H9 (cell line): ENCODE measurements at regions not wholly inside any gene's neighbourhood (a gene's known extent, or its start where the extent isn't known, plus 50 kb on each side); places are given as distances from the start of the nearest gene placed in this dataset.

ENCODE experiments used
- DNase-seq: peaks from one replicate; pipeline ENCODE4 v3.0.0-alpha.2; 2017
- H2AFZ ChIP-seq: one replicate; pipeline ENCODE4 v1.6.1; 2013; ENCODE audit warnings: mild to moderate bottlenecking, low read length, control low read depth, moderate library complexity
- H2AK5ac ChIP-seq: 2 replicates; pipeline ENCODE4 v1.6.1; 2013; ENCODE audit warnings: low read length, control low read depth, mixed read lengths; ENCODE audit not compliant: insufficient read length
- H2BK120ac ChIP-seq: one replicate; pipeline ENCODE4 v1.6.1; 2013; ENCODE audit warnings: low read depth, mild to moderate bottlenecking, low read length, control low read depth, inconsistent platforms; ENCODE audit not compliant: poor library complexity, severe bottlenecking
- H2BK12ac ChIP-seq: 2 replicates; pipeline ENCODE4 v1.6.1; 2013; ENCODE audit warnings: low read length, control low read depth, mixed read lengths, low read depth; ENCODE audit not compliant: insufficient read length
- H2BK15ac ChIP-seq: 2 replicates; pipeline ENCODE4 v1.6.1; 2013; ENCODE audit warnings: low read depth, low read length, control low read depth
- H2BK20ac ChIP-seq: one replicate; pipeline ENCODE4 v1.6.1; 2013; ENCODE audit warnings: low read depth, mild to moderate bottlenecking, low read length, control low read depth, inconsistent platforms; ENCODE audit not compliant: poor library complexity, severe bottlenecking
- H2BK5ac ChIP-seq: 2 replicates; pipeline ENCODE4 v1.6.1; 2013; ENCODE audit warnings: low read length, control low read depth, mixed read lengths; ENCODE audit not compliant: insufficient read length
- H3K14ac ChIP-seq: 2 replicates; pipeline ENCODE4 v1.6.1; 2013; ENCODE audit warnings: low read length, control low read depth; ENCODE audit not compliant: insufficient read depth
- H3K18ac ChIP-seq: 2 replicates; pipeline ENCODE4 v1.6.1; 2013; ENCODE audit warnings: low read depth, mild to moderate bottlenecking, mixed read lengths, low read length, control low read depth; ENCODE audit not compliant: insufficient read length
- H3K23ac ChIP-seq: 2 replicates; pipeline ENCODE4 v1.6.1; 2013; ENCODE audit warnings: low read length, control low read depth, mixed read lengths, low read depth; ENCODE audit not compliant: insufficient read length
- H3K23me2 ChIP-seq: 2 replicates; pipeline ENCODE4 v1.6.1; 2013; ENCODE audit warnings: low read depth, mild to moderate bottlenecking, mixed read lengths, low read length, control low read depth; ENCODE audit not compliant: insufficient read length, poor library complexity, severe bottlenecking
- H3K27ac ChIP-seq: 2 replicates; pipeline ENCODE4 v1.5.1; 2013; ENCODE audit warnings: low read length, control low read depth, mixed read lengths, low read depth; ENCODE audit not compliant: insufficient read length
- H3K27me3 ChIP-seq: 2 replicates; pipeline ENCODE4 v1.6.1; 2013; ENCODE audit warnings: low read length, control low read depth, inconsistent platforms; ENCODE audit not compliant: insufficient read depth
- H3K4ac ChIP-seq: 2 replicates; pipeline ENCODE4 v1.6.1; 2013; ENCODE audit warnings: low read depth, mild to moderate bottlenecking, control low read depth, inconsistent platforms, low read length, moderate library complexity
- H3K4me1 ChIP-seq: 2 replicates; pipeline ENCODE4 v1.6.1; 2013; ENCODE audit warnings: low read length, control low read depth, inconsistent platforms; ENCODE audit not compliant: insufficient read depth
- H3K4me2 ChIP-seq: 2 replicates; pipeline ENCODE4 v1.6.1; 2013; ENCODE audit warnings: low read length, control low read depth, mixed read lengths; ENCODE audit not compliant: insufficient read length, insufficient read depth
- H3K56ac ChIP-seq: 2 replicates; pipeline ENCODE4 v1.6.1; 2013; ENCODE audit warnings: low read depth, mild to moderate bottlenecking, mixed read lengths, low read length, control low read depth; ENCODE audit not compliant: insufficient read length
- H3K79me1 ChIP-seq: 2 replicates; pipeline ENCODE4 v1.6.1; 2013; ENCODE audit warnings: low read depth, mild to moderate bottlenecking, moderate library complexity, low read length, control low read depth, inconsistent platforms; ENCODE audit not compliant: insufficient read depth, poor library complexity, severe bottlenecking
- H3K79me2 ChIP-seq: 2 replicates; pipeline ENCODE4 v1.6.1; 2013; ENCODE audit warnings: low read length, control low read depth, inconsistent platforms; ENCODE audit not compliant: insufficient read depth
- H3K9ac ChIP-seq: 2 replicates; pipeline ENCODE4 v1.6.1; 2013; ENCODE audit warnings: low read length, control low read depth, mixed read lengths; ENCODE audit not compliant: insufficient read length; ENCODE audit errors: extremely low read depth
- H3K9me3 ChIP-seq: one replicate; pipeline ENCODE4 v1.6.1; 2013; ENCODE audit warnings: low read depth, low read length, inconsistent platforms; ENCODE audit not compliant: control insufficient read depth
- H3T11ph ChIP-seq: one replicate; pipeline ENCODE4 v1.6.1; 2013; ENCODE audit warnings: mild to moderate bottlenecking, low read length, control low read depth, inconsistent platforms
- H4K20me1 ChIP-seq: one replicate; pipeline ENCODE4 v1.6.1; 2013; ENCODE audit not compliant: control insufficient read depth, insufficient read length, insufficient read depth
- H4K5ac ChIP-seq: 2 replicates; pipeline ENCODE4 v1.6.1; 2013; ENCODE audit warnings: low read depth, mild to moderate bottlenecking, mixed read lengths, low read length, control low read depth; ENCODE audit not compliant: insufficient read length
- H4K8ac ChIP-seq: replicated peaks from 2 replicates; pipeline ENCODE4 v1.6.1; 2013; ENCODE audit warnings: low read length, control low read depth, mixed read lengths, low read depth; ENCODE audit not compliant: insufficient read length
- H4K91ac ChIP-seq: 2 replicates; pipeline ENCODE4 v1.6.1; 2013; ENCODE audit warnings: low read depth, mild to moderate bottlenecking, moderate library complexity, mixed read lengths, low read length, control low read depth; ENCODE audit not compliant: insufficient read length
- H3K27ac Mint-ChIP-seq, 3 experiments: 2 replicates in 2 of 3; 3 replicates in 1 of 3; pipeline ENCODE4 v1.8.0; 2020 to 2021; ENCODE audit warnings: mixed read lengths in 3 of 3, mild to moderate bottlenecking in 1 of 3, moderate library complexity in 1 of 3
- H3K27me3 Mint-ChIP-seq: 2 replicates; pipeline ENCODE4 v1.8.0; 2021; ENCODE audit warnings: low read depth, mild to moderate bottlenecking, moderate library complexity, mixed read lengths
- H3K36me3 Mint-ChIP-seq, 3 experiments: 2 replicates in 2 of 3; 3 replicates in 1 of 3; pipeline ENCODE4 v1.8.0; 2020 to 2021; ENCODE audit warnings: low read depth in 3 of 3, mixed read lengths in 3 of 3; ENCODE audit not compliant: insufficient read depth in 1 of 3
- H3K4me1 Mint-ChIP-seq, 2 experiments: 2 replicates each; pipeline ENCODE4 v1.8.0; 2020; ENCODE audit warnings: mixed read lengths in 2 of 2
- H3K4me3 Mint-ChIP-seq, 2 experiments: 2 replicates in 1 of 2; 3 replicates in 1 of 2; pipeline ENCODE4 v1.8.0; 2020 to 2021; ENCODE audit warnings: mild to moderate bottlenecking in 2 of 2, mixed read lengths in 2 of 2, moderate library complexity in 1 of 2
- H3K9me3 Mint-ChIP-seq, 2 experiments: 2 replicates in 1 of 2; 3 replicates in 1 of 2; pipeline ENCODE4 v1.8.0; 2020; ENCODE audit warnings: mild to moderate bottlenecking in 2 of 2, mixed read lengths in 2 of 2, moderate library complexity in 1 of 2
- TF ChIP-seq, protein P1 (sequence below): fragments of 200-600 bp; sonication (generic); conservative IDR thresholded peaks from 3 replicates; pipeline ENCODE4 v1.8.0; 2021; ENCODE audit warnings: antibody characterized with exemption, mild to moderate bottlenecking

DNA sequence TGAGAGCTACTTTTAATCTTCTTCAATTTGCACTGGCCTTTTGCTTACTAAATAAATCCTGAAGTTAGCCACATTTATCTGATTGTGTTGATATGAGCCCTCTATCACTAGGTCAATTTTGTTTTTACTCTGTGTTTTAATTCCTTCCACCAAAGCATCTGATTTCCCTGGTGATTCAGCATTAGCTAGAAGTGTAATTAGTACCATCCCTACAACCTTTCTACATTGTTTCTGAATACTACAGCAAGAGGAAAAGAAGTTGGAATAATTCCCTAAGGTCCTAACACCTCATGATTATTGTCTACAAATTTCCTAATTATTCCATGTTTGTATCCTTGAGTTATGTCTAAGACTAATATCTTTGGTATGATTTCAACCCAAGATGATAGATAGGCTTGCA, 1093.6 kb downstream of the SUCLG1 start:
- H3K27ac Mint-ChIP-seq = no peak overlapping the region

More for the DNA sequence above, 1093.6 kb downstream of the SUCLG1 start:
- no peak overlapping the region for H2AFZ ChIP-seq
- no peaks in the 10 kb centered on the region for H3K27me3 ChIP-seq
- DNase-seq = no peak
- no peak overlapping the region for H3K27ac ChIP-seq
- H2BK20ac ChIP-seq = no peak overlapping the region
- no peak overlapping the region for H3K4me3 Mint-ChIP-seq
- no peaks in the 10 kb centered on the region for H3K23me2 ChIP-seq
- H3K4ac ChIP-seq = no peak overlapping the region
- no peak overlapping the region for H2BK12ac ChIP-seq
- H4K91ac ChIP-seq = no peak overlapping the region
- H3K79me2 ChIP-seq = no peaks in the 10 kb centered on the region
- no peak overlapping the region for H3K18ac ChIP-seq
- H3K36me3 Mint-ChIP-seq = peaks cover 0 to 2% (median 0%) of the 10 kb centered on the region in 3 experiments; a peak in 2 of 7 replicates
- H3K4me2 ChIP-seq = no peak overlapping the region
- H3K9me3 ChIP-seq = no peaks in the 10 kb centered on the region
- H2BK120ac ChIP-seq = no peak overlapping the region
- no peak overlapping the region for H3K14ac ChIP-seq
- no peak overlapping the region for H2BK15ac ChIP-seq
- H3K9ac ChIP-seq = no peak overlapping the region
- H4K8ac ChIP-seq = no peak overlapping the region
- H3K9me3 Mint-ChIP-seq = peaks cover 4 to 5% of the 10 kb centered on the region in 2 experiments; a peak in 4 of 5 replicates
- no peaks in the 10 kb centered on the region for H4K20me1 ChIP-seq
- H3K56ac ChIP-seq = no peak overlapping the region
- H2BK5ac ChIP-seq = no peak overlapping the region
- no peaks in the 10 kb centered on the region for H3K4me1 Mint-ChIP-seq
- no peaks in the 10 kb centered on the region for H3K4me1 ChIP-seq
- no peak overlapping the region for H2AK5ac ChIP-seq
- no peaks in the 10 kb centered on the region; the same call in 1 of the 2 replicates for H3K27me3 Mint-ChIP-seq
- no peak overlapping the region for H3K23ac ChIP-seq
- H4K5ac ChIP-seq = no peak overlapping the region
- H3K79me1 ChIP-seq = no peaks in the 10 kb centered on the region
- TF ChIP-seq, protein P1, sequence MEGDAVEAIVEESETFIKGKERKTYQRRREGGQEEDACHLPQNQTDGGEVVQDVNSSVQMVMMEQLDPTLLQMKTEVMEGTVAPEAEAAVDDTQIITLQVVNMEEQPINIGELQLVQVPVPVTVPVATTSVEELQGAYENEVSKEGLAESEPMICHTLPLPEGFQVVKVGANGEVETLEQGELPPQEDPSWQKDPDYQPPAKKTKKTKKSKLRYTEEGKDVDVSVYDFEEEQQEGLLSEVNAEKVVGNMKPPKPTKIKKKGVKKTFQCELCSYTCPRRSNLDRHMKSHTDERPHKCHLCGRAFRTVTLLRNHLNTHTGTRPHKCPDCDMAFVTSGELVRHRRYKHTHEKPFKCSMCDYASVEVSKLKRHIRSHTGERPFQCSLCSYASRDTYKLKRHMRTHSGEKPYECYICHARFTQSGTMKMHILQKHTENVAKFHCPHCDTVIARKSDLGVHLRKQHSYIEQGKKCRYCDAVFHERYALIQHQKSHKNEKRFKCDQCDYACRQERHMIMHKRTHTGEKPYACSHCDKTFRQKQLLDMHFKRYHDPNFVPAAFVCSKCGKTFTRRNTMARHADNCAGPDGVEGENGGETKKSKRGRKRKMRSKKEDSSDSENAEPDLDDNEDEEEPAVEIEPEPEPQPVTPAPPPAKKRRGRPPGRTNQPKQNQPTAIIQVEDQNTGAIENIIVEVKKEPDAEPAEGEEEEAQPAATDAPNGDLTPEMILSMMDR = no peak
- H3T11ph ChIP-seq = no peak overlapping the region
